RWPE2 (cell line): ENCODE measurements at regions not wholly inside any gene's neighbourhood (a gene's known extent, or its start where the extent isn't known, plus 50 kb on each side); places are given as distances from the start of the nearest gene placed in this dataset.

ENCODE experiments used
- ATAC-seq: fragments of 200-7000 bp; cut with Tn5 transposase; 3 replicates; pipeline ENCODE4 v1.9.1; 2021; ENCODE audit warnings: low read depth
- DNase-seq: peaks from one replicate; pipeline ENCODE4 v3.0.0-alpha.2; 2020; ENCODE audit warnings: low spot score
- H3K27ac ChIP-seq: fragments of 450-650 bp; 2 replicates; pipeline ENCODE4 v1.5.1; 2017; ENCODE audit warnings: mild to moderate bottlenecking; ENCODE audit not compliant: poor library complexity, severe bottlenecking
- H3K27me3 ChIP-seq: fragments of 250-450 bp; sonication (Bioruptor Pico); 2 replicates; pipeline ENCODE4 v1.5.1; 2021; ENCODE audit warnings: mild to moderate bottlenecking, moderate library complexity; ENCODE audit not compliant: insufficient read depth, poor library complexity, severe bottlenecking
- H3K36me3 ChIP-seq: fragments of 250-450 bp; sonication (Bioruptor Pico); 2 replicates; pipeline ENCODE4 v1.5.1; 2020; ENCODE audit warnings: low read depth, mild to moderate bottlenecking, moderate library complexity
- H3K4me1 ChIP-seq: fragments of 250-450 bp; sonication (Bioruptor Pico); 2 replicates; pipeline ENCODE4 v1.5.1; 2021; ENCODE audit warnings: mild to moderate bottlenecking, moderate library complexity; ENCODE audit not compliant: insufficient read depth, poor library complexity, severe bottlenecking
- H3K4me3 ChIP-seq: fragments of 250-450 bp; sonication (Bioruptor Pico); 2 replicates; pipeline ENCODE4 v1.5.1; 2021; ENCODE audit warnings: mild to moderate bottlenecking, moderate library complexity; ENCODE audit not compliant: severe bottlenecking
- H3K9me3 ChIP-seq: fragments of 250-450 bp; sonication (Bioruptor Pico); 2 replicates; pipeline ENCODE4 v1.5.1; 2021; ENCODE audit warnings: mild to moderate bottlenecking, moderate library complexity; ENCODE audit not compliant: severe bottlenecking
- CTCF ChIP-seq: fragments of 450-650 bp; IDR thresholded peaks from one replicate; pipeline ENCODE4 v1.5.1; 2017; ENCODE audit warnings: mild to moderate bottlenecking, moderate library complexity; ENCODE audit not compliant: poor library complexity, severe bottlenecking

GRCh38 chr16:79449900-79450299 lies 150.6 kb downstream of the MAF start:
- no peak for DNase-seq
- no peaks in the 10 kb centered on the region for H3K9me3 ChIP-seq
- ATAC-seq, result no peak
- H3K27ac ChIP-seq, result no peak overlapping the region
- TF ChIP-seq CTCF, result no peak
- H3K36me3 ChIP-seq, result no peaks in the 10 kb centered on the region
- H3K27me3 ChIP-seq, result peaks cover 27% of the 10 kb centered on the region
- H3K4me1 ChIP-seq, result no peaks in the 10 kb centered on the region
- no peak overlapping the region for H3K4me3 ChIP-seq

GRCh38 chr16:79449067-79449769 lies 151.3 kb downstream of the MAF start:
- TF ChIP-seq CTCF, result no peak
- no peak for DNase-seq
- Histone ChIP-seq H3K4me3 (no peak overlapping the region), H3K27ac (no peak overlapping the region), H3K36me3 (no peaks in the 10 kb centered on the region), H3K27me3 (peaks cover 33% of the 10 kb centered on the region), H3K9me3 (no peaks in the 10 kb centered on the region), H3K4me1 (no peaks in the 10 kb centered on the region)
- no peak for ATAC-seq

- peaks cover 24% of the 10 kb centered on the region for H3K27me3 ChIP-seq
- no peaks in the 10 kb centered on the region for H3K36me3 ChIP-seq
- no peak for DNase-seq
Measured at GRCh38 chr16:79444572-79444971, 156.0 kb downstream of the MAF start.

GRCh38 chr16:79439901-79440300 lies 160.6 kb downstream of the MAF start:
- Histone ChIP-seq H3K27ac (no peak overlapping the region), H3K27me3 (peaks cover 12% of the 10 kb centered on the region), H3K4me3 (no peak overlapping the region), H3K36me3 (no peaks in the 10 kb centered on the region), H3K4me1 (no peaks in the 10 kb centered on the region), H3K9me3 (no peaks in the 10 kb centered on the region)
- ATAC-seq (no peak), DNase-seq (no peak)
- no peak for TF ChIP-seq CTCF

More at GRCh38 chr16:79444572-79444971, 156.0 kb downstream of the MAF start:
- ATAC-seq, result no peak
- no peaks in the 10 kb centered on the region for H3K4me1 ChIP-seq
- no peak overlapping the region for H3K4me3 ChIP-seq
- H3K27ac ChIP-seq, result no peak overlapping the region
- no peaks in the 10 kb centered on the region for H3K9me3 ChIP-seq
- no peak for TF ChIP-seq CTCF
